Astrocyte (in vitro differentiated cells and primary cell): ENCODE measurements at regions not wholly inside any gene's neighbourhood (a gene's known extent, or its start where the extent isn't known, plus 50 kb on each side); places are given as distances from the start of the nearest gene placed in this dataset.

Source experiments
- DNase-seq: peaks from one replicate; pipeline ENCODE4 v3.0.0-alpha.2; 2010; ENCODE audit warnings: low read depth
- FAIRE-seq: peaks from 2 replicates; lab custom pipeline; 2011; peaks lifted over from hg19 to GRCh38; lab: Jason Lieb, UNC
- H2AFZ ChIP-seq: 2 replicates; pipeline ENCODE4 v1.6.0; 2012; ENCODE audit warnings: low read depth, low read length, inconsistent platforms
- H3K27ac ChIP-seq: 2 replicates; pipeline ENCODE4 v1.5.1; 2011; ENCODE audit warnings: low read depth, low read length, inconsistent platforms
- H3K27me3 ChIP-seq: 2 replicates; pipeline ENCODE4 v1.6.0; 2011; ENCODE audit warnings: low read length, inconsistent platforms; ENCODE audit not compliant: insufficient read depth
- H3K36me3 ChIP-seq: 2 replicates; pipeline ENCODE4 v1.5.1; 2011; ENCODE audit warnings: low read length, inconsistent platforms; ENCODE audit not compliant: insufficient read depth
- H3K4me1 ChIP-seq: 2 replicates; pipeline ENCODE4 v1.5.1; 2011; ENCODE audit warnings: low read length, inconsistent platforms; ENCODE audit not compliant: insufficient read depth
- H3K4me2 ChIP-seq: 2 replicates; pipeline ENCODE4 v1.6.0; 2012; ENCODE audit warnings: low read length, inconsistent platforms
- H3K4me3 ChIP-seq: 2 replicates; pipeline ENCODE4 v1.5.1; 2011; ENCODE audit warnings: low read depth, mild to moderate bottlenecking, low read length, inconsistent platforms; ENCODE audit not compliant: insufficient read depth
- H3K79me2 ChIP-seq: 2 replicates; pipeline ENCODE4 v1.6.0; 2012; ENCODE audit warnings: mild to moderate bottlenecking, low read length, inconsistent platforms; ENCODE audit not compliant: insufficient read depth
- H3K9ac ChIP-seq: 2 replicates; pipeline ENCODE4 v1.6.0; 2012; ENCODE audit warnings: mild to moderate bottlenecking, low read length, inconsistent platforms
- H3K9me3 ChIP-seq: 2 replicates; pipeline ENCODE4 v1.5.1; 2012; ENCODE audit warnings: low read depth, mild to moderate bottlenecking, low read length, inconsistent platforms; ENCODE audit not compliant: insufficient read depth
- H4K20me1 ChIP-seq: 2 replicates; pipeline ENCODE4 v1.6.0; 2012; ENCODE audit warnings: low read length, inconsistent platforms; ENCODE audit not compliant: insufficient read depth
- H3K27ac Mint-ChIP-seq: one replicate; pipeline ENCODE4 v1.8.0; 2021; ENCODE audit warnings: mild to moderate bottlenecking, mixed read lengths; ENCODE audit not compliant: unreplicated experiment
- H3K27me3 Mint-ChIP-seq: one replicate; pipeline ENCODE4 v1.8.0; 2021; ENCODE audit warnings: low read depth, mixed read lengths; ENCODE audit not compliant: unreplicated experiment
- H3K36me3 Mint-ChIP-seq: one replicate; pipeline ENCODE4 v1.8.0; 2021; ENCODE audit warnings: low read depth, mixed read lengths; ENCODE audit not compliant: unreplicated experiment
- H3K4me1 Mint-ChIP-seq: one replicate; pipeline ENCODE4 v1.8.0; 2021; ENCODE audit warnings: low read depth, mixed read lengths; ENCODE audit not compliant: unreplicated experiment
- H3K4me3 Mint-ChIP-seq: one replicate; pipeline ENCODE4 v1.8.0; 2021; ENCODE audit warnings: mild to moderate bottlenecking, moderate library complexity, mixed read lengths; ENCODE audit not compliant: unreplicated experiment
- H3K9me3 Mint-ChIP-seq: one replicate; pipeline ENCODE4 v1.8.0; 2021; ENCODE audit warnings: mild to moderate bottlenecking, mixed read lengths; ENCODE audit not compliant: unreplicated experiment
- CTCF ChIP-seq: IDR thresholded peaks from 2 replicates; pipeline ENCODE4 v1.5.1; 2011; ENCODE audit warnings: low read depth, mild to moderate bottlenecking, inconsistent platforms, low read length, moderate library complexity; ENCODE audit not compliant: insufficient read depth
- EZH2 ChIP-seq: IDR thresholded peaks from 2 replicates; pipeline ENCODE4 v1.6.1; 2012; ENCODE audit warnings: mild to moderate bottlenecking, low read length, inconsistent platforms; ENCODE audit not compliant: insufficient read depth

GRCh38 chr13:53921473-53921872 lies 892.9 kb downstream of the OLFM4 start:
- TF ChIP-seq CTCF (no peak), EZH2 (no peak)
- Histone ChIP-seq H3K9ac (no peak overlapping the region), H3K79me2 (no peaks in the 10 kb centered on the region), H3K27ac (no peak overlapping the region), H3K4me3 (no peak overlapping the region), H4K20me1 (no peaks in the 10 kb centered on the region), H3K36me3 (no peaks in the 10 kb centered on the region), H3K9me3 (no peaks in the 10 kb centered on the region), H3K4me1 (no peaks in the 10 kb centered on the region), H2AFZ (no peak overlapping the region), H3K27me3 (no peaks in the 10 kb centered on the region), H3K4me2 (no peak overlapping the region)
- Mint-ChIP-seq H3K4me3 (no peak overlapping the region), H3K4me1 (no peaks in the 10 kb centered on the region), H3K27ac (no peak overlapping the region), H3K36me3 (no peaks in the 10 kb centered on the region), H3K27me3 (no peaks in the 10 kb centered on the region), H3K9me3 (no peaks in the 10 kb centered on the region)
- DNase-seq, result no peak
- FAIRE-seq, result no peak

GRCh38 chr13:53941588-53942190 lies 913.1 kb downstream of the OLFM4 start:
- no peak overlapping the region for H3K4me3 Mint-ChIP-seq
- no peak for TF ChIP-seq CTCF
- no peak for TF ChIP-seq EZH2

GRCh38 chr13:53946500-53946899 lies 917.9 kb downstream of the OLFM4 start:
- Histone ChIP-seq H2AFZ (no peak overlapping the region), H3K36me3 (no peaks in the 10 kb centered on the region), H3K27ac (no peak overlapping the region), H3K27me3 (no peaks in the 10 kb centered on the region), H3K4me2 (no peak overlapping the region), H3K79me2 (no peaks in the 10 kb centered on the region), H4K20me1 (no peaks in the 10 kb centered on the region), H3K4me1 (no peaks in the 10 kb centered on the region), H3K9me3 (peaks cover 4% of the 10 kb centered on the region), H3K9ac (no peak overlapping the region), H3K4me3 (no peak overlapping the region)
- Mint-ChIP-seq H3K27ac (no peak overlapping the region), H3K9me3 (no peaks in the 10 kb centered on the region), H3K4me3 (no peak overlapping the region), H3K4me1 (no peaks in the 10 kb centered on the region), H3K27me3 (peaks cover 4% of the 10 kb centered on the region), H3K36me3 (no peaks in the 10 kb centered on the region)
- DNase-seq (no peak), FAIRE-seq (no peak)
- TF ChIP-seq EZH2, result no peak
- TF ChIP-seq CTCF, result no peak

More at GRCh38 chr13:53941588-53942190, 913.1 kb downstream of the OLFM4 start:
- Histone ChIP-seq H4K20me1 (no peaks in the 10 kb centered on the region), H3K36me3 (no peaks in the 10 kb centered on the region), H3K9ac (no peak overlapping the region), H3K27ac (no peak overlapping the region), H3K4me3 (no peak overlapping the region), H2AFZ (no peak overlapping the region), H3K27me3 (no peaks in the 10 kb centered on the region), H3K4me2 (no peak overlapping the region), H3K4me1 (no peaks in the 10 kb centered on the region), H3K9me3 (peaks cover 3% of the 10 kb centered on the region), H3K79me2 (no peaks in the 10 kb centered on the region)
- DNase-seq (no peak), FAIRE-seq (no peak)
- Mint-ChIP-seq H3K36me3 (no peaks in the 10 kb centered on the region), H3K27ac (no peak overlapping the region), H3K9me3 (no peaks in the 10 kb centered on the region), H3K4me1 (no peaks in the 10 kb centered on the region), H3K27me3 (peaks cover 4% of the 10 kb centered on the region)
